Activated CD8-positive, alpha-beta T cell treated with anti-CD3 and anti-CD28 coated beads for 36 hours (primary cell): ENCODE measurements at regions not wholly inside any gene's neighbourhood (a gene's known extent, or its start where the extent isn't known, plus 50 kb on each side); places are given as distances from the start of the nearest gene placed in this dataset.

Experiments used
- ATAC-seq: fragments of 200-7000 bp; cut with Tn5 transposase; one replicate; pipeline ENCODE4 v1.10.0; 2021; ENCODE audit warnings: mild to moderate bottlenecking, moderate library complexity
- CTCF ChIA-PET: fragments of 350-600 bp; sonication (Branson Sonifier 250); formaldehyde crosslinking; loops from one replicate; lab custom pipeline; 2021; ENCODE audit warnings: antibody characterized with exemption; lab: Charles Lee
- POLR2A ChIA-PET: fragments of 350-600 bp; sonication (Branson Sonifier 250); formaldehyde crosslinking; loops from one replicate; lab custom pipeline; 2021; ENCODE audit warnings: antibody characterized with exemption; lab: Charles Lee
- DNase-seq: peaks from one replicate; pipeline ENCODE4 v3.0.0-alpha.2; 2020
- H3K27ac Mint-ChIP-seq: one replicate; pipeline ENCODE4 v1.8.0; 2021; ENCODE audit warnings: mild to moderate bottlenecking, mixed read lengths
- H3K27me3 Mint-ChIP-seq: one replicate; pipeline ENCODE4 v1.8.0; 2021; ENCODE audit warnings: mixed read lengths
- H3K36me3 Mint-ChIP-seq: one replicate; pipeline ENCODE4 v1.8.0; 2021; ENCODE audit warnings: low read depth, mixed read lengths
- H3K4me1 Mint-ChIP-seq: one replicate; pipeline ENCODE4 v1.8.0; 2021; ENCODE audit warnings: low read depth, mixed read lengths
- H3K4me3 Mint-ChIP-seq: one replicate; pipeline ENCODE4 v1.8.0; 2021; ENCODE audit warnings: mild to moderate bottlenecking, moderate library complexity, mixed read lengths
- H3K9me3 Mint-ChIP-seq: one replicate; pipeline ENCODE4 v1.8.0; 2021; ENCODE audit warnings: mixed read lengths
- intact Hi-C: fragments of 100-400 bp; cut with micrococcal nuclease; formaldehyde crosslinking; loops from one replicate; pipeline ENCODE4 v1.10.0; 2022
- TF ChIP-seq, protein P1 (sequence below): fragments of 200-600 bp; IDR thresholded peaks from one replicate; pipeline ENCODE4 v1.8.0; 2022; ENCODE audit warnings: antibody characterized with exemption, mild to moderate bottlenecking

DNA sequence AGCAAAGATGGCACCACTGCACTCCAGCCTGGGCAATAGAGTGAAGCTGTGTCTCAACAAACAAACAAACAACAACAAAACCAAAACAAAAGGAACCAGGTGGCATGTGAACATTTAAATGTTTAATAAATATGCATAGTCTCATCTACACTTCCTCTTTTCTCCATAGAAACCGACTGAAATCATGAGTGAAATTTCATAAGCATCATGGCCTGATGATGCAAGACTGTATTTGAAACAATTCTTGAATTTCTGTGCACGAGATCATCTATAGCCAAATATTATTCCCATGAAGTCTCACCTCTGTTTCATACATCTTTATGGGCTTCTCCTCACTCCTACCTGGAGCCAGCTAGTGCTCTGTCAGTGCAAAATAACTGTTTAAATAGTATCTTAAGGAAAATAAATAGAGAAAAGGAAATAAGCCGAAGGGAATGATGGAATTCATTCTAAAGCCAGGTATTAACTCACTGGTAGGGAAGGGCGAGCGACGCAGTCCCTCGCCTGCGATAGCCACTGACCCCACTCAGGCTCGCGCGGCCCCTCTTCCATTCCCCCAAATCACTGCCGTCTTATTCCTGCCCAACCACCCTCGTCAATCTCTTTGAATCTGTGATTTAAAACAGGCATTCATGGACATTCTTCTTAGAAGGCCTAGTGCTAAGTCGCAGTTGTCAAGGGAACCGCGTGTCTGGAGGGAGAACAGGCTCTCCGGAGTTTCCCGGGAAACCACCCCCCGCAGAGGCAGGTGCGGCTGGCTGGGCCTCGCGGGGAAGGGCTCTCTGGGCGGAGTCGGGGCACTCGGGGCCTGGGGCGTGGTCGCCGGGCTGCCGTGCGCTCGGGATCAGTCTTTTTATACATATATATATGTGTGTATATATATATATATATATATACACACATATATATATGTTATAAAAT, 52.4 kb upstream of the TRIM2 start:
- ChIA-PET POLR2A (no interaction called here), CTCF (interaction anchor here (0.8 to 3.0 kb wide), 4 partner anchors 8 to 166 kb away, joined by 3 to 13 read pairs (median 8); no protein-coding TSS in a partner anchor)
- H3K27ac Mint-ChIP-seq, result no peak overlapping the region
- H3K4me1 Mint-ChIP-seq, result peaks cover 35% of the 10 kb centered on the region
- TF ChIP-seq, protein P1, sequence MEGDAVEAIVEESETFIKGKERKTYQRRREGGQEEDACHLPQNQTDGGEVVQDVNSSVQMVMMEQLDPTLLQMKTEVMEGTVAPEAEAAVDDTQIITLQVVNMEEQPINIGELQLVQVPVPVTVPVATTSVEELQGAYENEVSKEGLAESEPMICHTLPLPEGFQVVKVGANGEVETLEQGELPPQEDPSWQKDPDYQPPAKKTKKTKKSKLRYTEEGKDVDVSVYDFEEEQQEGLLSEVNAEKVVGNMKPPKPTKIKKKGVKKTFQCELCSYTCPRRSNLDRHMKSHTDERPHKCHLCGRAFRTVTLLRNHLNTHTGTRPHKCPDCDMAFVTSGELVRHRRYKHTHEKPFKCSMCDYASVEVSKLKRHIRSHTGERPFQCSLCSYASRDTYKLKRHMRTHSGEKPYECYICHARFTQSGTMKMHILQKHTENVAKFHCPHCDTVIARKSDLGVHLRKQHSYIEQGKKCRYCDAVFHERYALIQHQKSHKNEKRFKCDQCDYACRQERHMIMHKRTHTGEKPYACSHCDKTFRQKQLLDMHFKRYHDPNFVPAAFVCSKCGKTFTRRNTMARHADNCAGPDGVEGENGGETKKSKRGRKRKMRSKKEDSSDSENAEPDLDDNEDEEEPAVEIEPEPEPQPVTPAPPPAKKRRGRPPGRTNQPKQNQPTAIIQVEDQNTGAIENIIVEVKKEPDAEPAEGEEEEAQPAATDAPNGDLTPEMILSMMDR, result no peak
- H3K9me3 Mint-ChIP-seq, result no peaks in the 10 kb centered on the region
- intact Hi-C loops, result loop anchor here (5.0 kb wide), 1 partner anchor 56 kb away; no protein-coding TSS in a partner anchor
- ATAC-seq (no peak), DNase-seq (peak; percentile 66)
- peaks cover 24% of the 10 kb centered on the region for H3K27me3 Mint-ChIP-seq
- no peak overlapping the region for H3K4me3 Mint-ChIP-seq
- no peaks in the 10 kb centered on the region for H3K36me3 Mint-ChIP-seq

DNA sequence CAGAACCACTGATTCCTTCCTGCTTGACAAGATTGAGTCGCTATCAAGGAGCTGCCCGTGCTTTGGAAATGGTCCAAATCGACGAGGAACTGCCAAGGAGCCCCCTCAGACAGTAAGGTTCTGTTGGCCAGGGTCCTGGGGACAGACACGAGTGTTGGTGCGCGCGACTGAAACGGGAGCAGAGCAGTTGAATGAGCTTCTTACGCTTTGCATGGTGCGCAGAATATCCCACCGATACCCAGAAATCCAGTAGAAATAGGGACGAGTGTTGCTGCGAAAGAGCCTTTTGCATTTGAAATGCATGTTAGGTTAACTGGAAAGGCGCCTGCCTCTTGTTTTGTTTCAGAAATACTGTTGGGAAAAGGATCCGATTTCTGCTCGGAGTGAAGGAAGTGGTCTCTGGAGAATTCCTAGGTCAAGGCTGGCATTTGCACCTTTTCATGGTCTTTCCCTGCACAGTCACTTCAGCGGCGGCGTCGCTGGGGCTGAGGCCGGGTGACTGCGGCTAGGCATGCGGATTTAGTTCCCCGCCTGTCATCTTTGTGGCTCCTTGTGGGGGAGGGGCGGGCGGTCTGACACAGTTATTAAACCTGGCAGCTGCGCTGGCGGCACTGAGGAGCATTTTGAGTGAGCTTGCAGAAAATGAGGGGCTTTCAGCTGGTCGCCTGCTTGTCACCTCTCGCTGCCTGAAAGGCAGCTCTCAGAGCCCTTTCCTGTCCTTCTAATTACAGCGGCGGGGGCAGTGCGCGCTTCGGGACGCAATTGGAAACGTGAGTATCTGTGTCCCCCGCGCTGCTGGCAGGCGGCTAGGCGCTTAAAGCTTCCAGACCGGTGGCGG, 51.5 kb upstream of the TRIM2 start:
- no peaks in the 10 kb centered on the region for H3K36me3 Mint-ChIP-seq
- TF ChIP-seq, protein P1, result no peak
- DNase-seq, result peak; percentile 91
- CTCF ChIA-PET, result interaction anchor here (0.8 to 3.0 kb wide), 4 partner anchors 8 to 25 kb away, joined by 3 to 13 read pairs (median 8); no protein-coding TSS in a partner anchor
- H3K27ac Mint-ChIP-seq, result peak overlapping the region; percentile 66
- H3K4me1 Mint-ChIP-seq, result peaks cover 40% of the 10 kb centered on the region
- peak; percentile 57 for ATAC-seq
- intact Hi-C loops, result loop anchor here (5.0 kb wide), 1 partner anchor 55 kb away; no protein-coding TSS in a partner anchor
- peak overlapping the region; percentile 72 for H3K4me3 Mint-ChIP-seq
- peaks cover 24% of the 10 kb centered on the region for H3K27me3 Mint-ChIP-seq
- H3K9me3 Mint-ChIP-seq, result no peaks in the 10 kb centered on the region
- POLR2A ChIA-PET, result no interaction called here

DNA sequence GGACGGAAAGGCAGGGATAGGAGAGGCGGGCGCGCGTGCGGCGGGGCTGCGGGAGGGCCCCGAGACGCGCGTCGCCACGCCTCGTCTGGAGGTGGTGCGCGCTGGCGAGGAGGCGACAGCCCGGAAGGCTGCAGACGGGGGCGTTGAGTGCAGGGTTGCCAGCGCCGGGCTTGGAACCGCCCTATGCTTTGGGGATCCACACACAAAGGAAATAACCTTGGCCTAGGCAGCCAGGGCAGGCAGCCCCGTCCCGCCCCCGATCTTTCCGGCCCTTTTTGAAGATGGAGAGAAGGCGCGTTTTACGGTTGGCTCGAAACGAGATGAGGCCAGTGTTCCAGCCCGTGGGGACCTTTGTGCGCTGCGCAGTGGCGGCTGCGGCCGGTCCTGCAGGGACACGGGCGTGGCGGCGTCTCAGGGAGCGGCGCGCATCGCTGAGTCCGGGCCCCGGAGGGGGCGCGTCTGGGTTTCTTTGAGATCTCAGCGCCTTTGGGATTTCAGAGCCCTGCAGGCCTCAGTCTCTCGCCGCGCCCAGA, 50.8 kb upstream of the TRIM2 start:
- H3K36me3 Mint-ChIP-seq, result no peaks in the 10 kb centered on the region
- H3K4me3 Mint-ChIP-seq, result peak overlapping the region; percentile 72
- H3K27me3 Mint-ChIP-seq, result peaks cover 24% of the 10 kb centered on the region
- ChIA-PET CTCF (interaction anchor here (0.7 to 3.0 kb wide), 4 partner anchors 9 to 136 kb away, joined by 3 to 13 read pairs (median 3); no protein-coding TSS in a partner anchor), POLR2A (no interaction called here)
- ATAC-seq (peak; percentile 90), DNase-seq (peak; percentile 87)
- peak overlapping the region; percentile 66 for H3K27ac Mint-ChIP-seq
- intact Hi-C loops, result loop anchor here (5.0 kb wide), 1 partner anchor 54 kb away; no protein-coding TSS in a partner anchor
- peaks cover 40% of the 10 kb centered on the region for H3K4me1 Mint-ChIP-seq
- TF ChIP-seq, protein P1, result no peak
- no peaks in the 10 kb centered on the region for H3K9me3 Mint-ChIP-seq

DNA sequence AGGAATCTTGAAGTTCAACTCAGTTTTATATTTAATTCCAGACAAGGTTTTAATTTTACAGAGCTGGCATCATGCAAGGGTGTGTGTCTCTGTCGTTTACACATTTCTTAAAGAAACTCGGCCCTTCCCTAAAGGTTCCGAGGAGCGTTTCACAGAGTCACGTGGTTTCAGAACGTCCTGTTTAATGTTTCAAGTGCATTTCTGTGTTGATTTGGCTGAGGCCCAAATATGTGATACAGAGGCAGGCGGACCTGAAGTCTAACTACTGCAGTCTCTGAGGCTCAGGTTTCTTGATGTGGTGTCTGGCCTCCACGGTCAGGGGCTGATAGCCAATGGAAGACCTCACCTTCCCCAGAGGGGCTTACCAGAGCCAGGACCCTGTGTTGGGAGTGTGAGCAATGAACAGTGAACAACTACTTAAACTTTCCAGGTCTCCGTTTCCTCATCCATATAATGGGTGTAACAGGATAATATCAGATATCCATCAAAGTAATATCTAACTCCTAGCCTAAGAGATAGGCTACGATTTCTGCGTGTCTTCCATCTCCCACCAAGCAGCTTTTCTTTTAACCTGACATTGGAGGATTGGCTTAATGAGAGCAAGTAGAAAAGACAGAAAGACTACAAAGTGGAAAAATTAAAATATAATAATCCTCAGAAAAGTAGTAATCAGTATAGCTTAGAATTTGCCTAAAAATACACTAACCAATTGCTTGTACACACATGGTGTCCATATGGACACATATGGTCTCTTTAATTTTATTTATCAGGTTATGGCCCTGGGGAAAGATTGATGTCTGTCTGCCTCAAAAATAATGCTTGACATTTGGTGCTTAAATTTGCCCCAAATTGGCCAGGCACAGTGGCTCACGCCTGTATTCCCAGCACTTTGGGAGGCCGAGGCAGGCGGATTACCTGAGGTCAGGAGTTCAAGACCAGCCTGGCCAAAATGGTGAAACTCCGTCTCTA, 50.0 kb upstream of the TRIM2 start:
- POLR2A ChIA-PET, result interaction anchor here (1.0 kb wide), 1 partner anchor 17 kb away, joined by 3 read pairs; no protein-coding TSS in a partner anchor
- H3K36me3 Mint-ChIP-seq, result no peaks in the 10 kb centered on the region
- TF ChIP-seq, protein P1, result no peak
- peak; percentile 43 for DNase-seq
- intact Hi-C loops, result loop anchor here (5.0 kb wide), 1 partner anchor 53 kb away; no protein-coding TSS in a partner anchor
- no peak for ATAC-seq
- H3K9me3 Mint-ChIP-seq, result no peaks in the 10 kb centered on the region
- peak overlapping the region; percentile 27 for H3K27ac Mint-ChIP-seq
- peak overlapping the region; percentile 72 for H3K4me3 Mint-ChIP-seq
- CTCF ChIA-PET, result interaction anchor here (0.7 to 1.0 kb wide), 2 partner anchors 12 to 135 kb away, joined by 3 read pairs; no protein-coding TSS in a partner anchor
- peaks cover 24% of the 10 kb centered on the region for H3K27me3 Mint-ChIP-seq
- peaks cover 48% of the 10 kb centered on the region for H3K4me1 Mint-ChIP-seq
